Chondrocyte (in vitro differentiated cells): ENCODE measurements at regions not wholly inside any gene's neighbourhood (a gene's known extent, or its start where the extent isn't known, plus 50 kb on each side); places are given as distances from the start of the nearest gene placed in this dataset.

Source experiments
- DNase-seq: peaks from one replicate; pipeline ENCODE4 v3.0.0; 2021; ENCODE audit warnings: mixed read lengths, low spot score
- H3K27ac Mint-ChIP-seq: one replicate; pipeline ENCODE4 v1.8.0; 2021; ENCODE audit warnings: mild to moderate bottlenecking, moderate library complexity, mixed read lengths; ENCODE audit not compliant: unreplicated experiment
- H3K27me3 Mint-ChIP-seq: 2 replicates; pipeline ENCODE4 v1.8.0; 2021; ENCODE audit warnings: low read depth, mixed read lengths
- H3K36me3 Mint-ChIP-seq: 2 replicates; pipeline ENCODE4 v1.8.0; 2021; ENCODE audit warnings: low read depth, mixed read lengths
- H3K4me1 Mint-ChIP-seq: 2 replicates; pipeline ENCODE4 v1.8.0; 2021; ENCODE audit warnings: low read depth, mild to moderate bottlenecking, mixed read lengths
- H3K4me3 Mint-ChIP-seq: one replicate; pipeline ENCODE4 v1.8.0; 2021; ENCODE audit warnings: mild to moderate bottlenecking, moderate library complexity, mixed read lengths; ENCODE audit not compliant: unreplicated experiment
- H3K9me3 Mint-ChIP-seq: 2 replicates; pipeline ENCODE4 v1.8.0; 2021; ENCODE audit warnings: low read depth, mixed read lengths
- CTCF ChIP-seq: fragments of 200-600 bp; sonication (generic); IDR thresholded peaks from 2 replicates; pipeline ENCODE4 v1.5.0; 2021; ENCODE audit warnings: antibody characterized with exemption, mild to moderate bottlenecking, moderate library complexity

GRCh38 chr4:58406762-58407161 is 1296.6 kb upstream of the IGFBP7 start:
- Mint-ChIP-seq H3K36me3 (no peaks in the 10 kb centered on the region), H3K4me3 (no peak overlapping the region), H3K27ac (no peak overlapping the region), H3K9me3 (peaks cover 16% of the 10 kb centered on the region), H3K4me1 (no peaks in the 10 kb centered on the region), H3K27me3 (no peaks in the 10 kb centered on the region)
- TF ChIP-seq CTCF, result no peak
- DNase-seq, result no peak

- Mint-ChIP-seq H3K27ac (no peak overlapping the region), H3K4me1 (no peaks in the 10 kb centered on the region), H3K4me3 (no peak overlapping the region), H3K9me3 (peaks cover 8% of the 10 kb centered on the region), H3K36me3 (no peaks in the 10 kb centered on the region), H3K27me3 (no peaks in the 10 kb centered on the region)
- no peak for DNase-seq
- TF ChIP-seq CTCF, result no peak
These were observed 1258.0 kb upstream of the IGFBP7 start for GRCh38 chr4:58368221-58368620.

GRCh38 chr4:58360354-58361133 is 1250.4 kb upstream of the IGFBP7 start:
- Mint-ChIP-seq H3K36me3 (no peaks in the 10 kb centered on the region), H3K9me3 (peaks cover 16% of the 10 kb centered on the region), H3K27ac (no peak overlapping the region)

GRCh38 chr4:58359590-58359989 is 1249.4 kb upstream of the IGFBP7 start:
- no peak for DNase-seq
- no peaks in the 10 kb centered on the region for H3K36me3 Mint-ChIP-seq
- no peak overlapping the region for H3K4me3 Mint-ChIP-seq
- peaks cover 16% of the 10 kb centered on the region for H3K9me3 Mint-ChIP-seq
- H3K27me3 Mint-ChIP-seq, result no peaks in the 10 kb centered on the region
- H3K4me1 Mint-ChIP-seq, result no peaks in the 10 kb centered on the region
- no peak overlapping the region for H3K27ac Mint-ChIP-seq
- TF ChIP-seq CTCF, result no peak

More at GRCh38 chr4:58360354-58361133, 1250.4 kb upstream of the IGFBP7 start:
- Mint-ChIP-seq H3K4me3 (no peak overlapping the region), H3K4me1 (no peaks in the 10 kb centered on the region), H3K27me3 (no peaks in the 10 kb centered on the region)
- DNase-seq, result no peak
- TF ChIP-seq CTCF, result no peak

GRCh38 chr4:58357947-58358346 is 1247.8 kb upstream of the IGFBP7 start:
- H3K36me3 Mint-ChIP-seq, result no peaks in the 10 kb centered on the region
- H3K27ac Mint-ChIP-seq, result no peak overlapping the region
- no peak for TF ChIP-seq CTCF
- no peaks in the 10 kb centered on the region for H3K27me3 Mint-ChIP-seq
- H3K4me3 Mint-ChIP-seq, result no peak overlapping the region
- peaks cover 16% of the 10 kb centered on the region for H3K9me3 Mint-ChIP-seq
- no peaks in the 10 kb centered on the region for H3K4me1 Mint-ChIP-seq
- DNase-seq, result no peak
